Cerebellar cortex (tissue), 1 donor: ENCODE measurements at regions not wholly inside any gene's neighbourhood (a gene's known extent, or its start where the extent isn't known, plus 50 kb on each side); places are given as distances from the start of the nearest gene placed in this dataset.

Experiments
- DNase-seq: peaks from one replicate; pipeline ENCODE4 v3.0.0-alpha.2; 2015; ENCODE audit warnings: low spot score

GRCh38 chr5:12003680-12004079 lies 99.4 kb upstream of the CTNND2 start:
- DNase-seq, result no peak

GRCh38 chr5:11998397-11998796 lies 94.2 kb upstream of the CTNND2 start:
- DNase-seq, result no peak

- DNase-seq, result no peak
These were observed 93.7 kb upstream of the CTNND2 start for GRCh38 chr5:11997942-11998341.

- DNase-seq, result no peak
These were observed 88.3 kb upstream of the CTNND2 start for GRCh38 chr5:11992518-11992917.

- no peak for DNase-seq
These were observed 81.7 kb upstream of the CTNND2 start for GRCh38 chr5:11985993-11986392.

- no peak for DNase-seq
These were observed 80.0 kb upstream of the CTNND2 start for GRCh38 chr5:11984196-11984595.

- no peak for DNase-seq
These were observed 77.7 kb upstream of the CTNND2 start for GRCh38 chr5:11981986-11982385.

GRCh38 chr5:11977904-11978303 lies 73.7 kb upstream of the CTNND2 start:
- no peak for DNase-seq

GRCh38 chr5:11973469-11973868 lies 69.2 kb upstream of the CTNND2 start:
- DNase-seq, result no peak

- no peak for DNase-seq
These were observed 59.0 kb upstream of the CTNND2 start for GRCh38 chr5:11963227-11963626.

- DNase-seq, result no peak
These were observed 57.9 kb upstream of the CTNND2 start for GRCh38 chr5:11962122-11962521.

GRCh38 chr5:11958321-11958720 lies 54.1 kb upstream of the CTNND2 start:
- DNase-seq, result no peak

- no peak for DNase-seq
These were observed 51.1 kb upstream of the CTNND2 start for GRCh38 chr5:11955331-11955730.
